ENCODE measurements at regions not wholly inside any gene's neighbourhood (a gene's known extent, or its start where the extent isn't known, plus 50 kb on each side); places are given as distances from the start of the nearest gene placed in this dataset.

DNA sequence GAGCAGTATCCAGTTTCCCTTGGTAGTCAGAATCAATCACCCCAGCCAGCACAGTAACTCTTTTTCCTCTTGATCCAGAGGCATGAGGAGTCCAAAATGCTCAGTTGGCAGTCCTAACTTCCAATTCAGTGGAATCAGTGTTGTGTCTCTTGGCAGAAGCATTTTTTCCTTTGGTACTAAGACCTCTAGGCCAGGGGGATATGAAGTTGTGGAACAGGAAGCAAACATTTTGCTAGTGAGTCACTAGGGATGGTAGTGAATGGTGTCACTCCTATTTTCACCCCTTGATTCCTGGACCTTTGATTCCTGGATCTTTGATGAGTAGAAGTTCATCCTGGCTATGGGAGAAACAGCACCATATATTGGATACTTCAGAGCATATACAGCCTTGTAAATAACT is 70.5 kb upstream of the ALDH1A3 start:
- Histone ChIP-seq H3K27ac (ENCODE audit: low read depth, low read length, severe bottlenecking) (no peak overlapping the region), H3K9me3 (ENCODE audit: control insufficient read depth, low read length) (peaks cover 8% of the 10 kb centered on the region), H3K4me1 (ENCODE audit: control insufficient read depth, insufficient read depth, low read length, poor library complexity, severe bottlenecking) (no peaks in the 10 kb centered on the region), H3K36me3 (ENCODE audit: control insufficient read depth, insufficient read depth, low read length) (no peaks in the 10 kb centered on the region), H3K4me3 (ENCODE audit: extremely low read depth, insufficient read depth, low read length, poor library complexity, severe bottlenecking) (no peak overlapping the region)

DNA sequence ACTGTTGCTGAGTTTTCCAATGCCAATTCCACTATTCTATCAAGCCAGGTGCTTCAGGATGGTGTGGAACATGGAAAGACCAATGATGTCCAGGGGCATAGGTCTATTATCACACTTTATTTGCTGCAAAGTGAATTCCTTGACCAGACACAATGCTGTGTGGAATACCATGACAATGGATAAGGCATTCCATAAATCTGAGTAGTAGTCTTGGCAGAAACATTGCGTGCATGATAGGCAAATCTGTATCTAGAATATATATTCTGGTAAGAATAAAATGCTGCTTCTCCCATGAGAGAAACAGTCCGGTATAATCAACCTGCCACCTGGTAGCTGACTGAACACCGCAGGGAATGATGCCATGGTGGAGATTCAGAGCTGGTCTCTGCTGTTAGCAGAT is 70.0 kb upstream of the ALDH1A3 start:
- Histone ChIP-seq H3K9me3 (ENCODE audit: control insufficient read depth, low read length) (peaks cover 9% of the 10 kb centered on the region), H3K27ac (ENCODE audit: low read depth, low read length, severe bottlenecking) (no peak overlapping the region)
- 100% methylated on average over 3 of the region's 3 CpGs; no CpG with 5 or more reads in 1 of the 2 experiments for WGBS, 2 experiments (ENCODE audit: insufficient coverage in 2 of 2)

DNA sequence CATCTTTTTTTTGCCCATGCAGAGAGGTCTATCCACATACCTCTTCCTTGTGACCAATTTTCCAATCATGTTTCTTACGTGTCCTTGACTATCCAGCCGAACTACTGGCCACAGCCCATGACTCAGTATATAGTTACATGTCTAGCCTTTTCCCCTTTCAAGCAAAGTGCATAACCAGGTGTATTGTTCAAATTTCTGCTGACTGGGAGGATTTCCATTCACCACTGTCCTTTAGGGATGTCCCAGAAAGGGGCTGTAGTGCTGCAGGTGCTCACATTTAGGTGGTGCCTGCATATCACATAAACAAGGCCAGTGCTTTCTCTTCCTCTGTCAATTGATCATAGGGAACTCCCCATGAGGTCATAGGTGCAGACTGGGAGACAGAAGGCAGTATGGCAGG is 69.4 kb upstream of the ALDH1A3 start:
- H3K9me3 ChIP-seq (ENCODE audit: control insufficient read depth, low read length) = peaks cover 9% of the 10 kb centered on the region
- H3K4me3 ChIP-seq (ENCODE audit: extremely low read depth, insufficient read depth, low read length, poor library complexity, severe bottlenecking) = no peak overlapping the region
- no peak overlapping the region for H3K27ac ChIP-seq (ENCODE audit: low read depth, low read length, severe bottlenecking)
- H3K4me1 ChIP-seq (ENCODE audit: control insufficient read depth, insufficient read depth, low read length, poor library complexity, severe bottlenecking) = no peaks in the 10 kb centered on the region
- no CpG with 5 or more reads among the region's 2 CpGs for WGBS, 2 experiments (ENCODE audit: insufficient coverage in 2 of 2)
- H3K36me3 ChIP-seq (ENCODE audit: control insufficient read depth, insufficient read depth, low read length) = no peaks in the 10 kb centered on the region

More for the DNA sequence above, 70.0 kb upstream of the ALDH1A3 start:
- Histone ChIP-seq H3K36me3 (ENCODE audit: control insufficient read depth, insufficient read depth, low read length) (no peaks in the 10 kb centered on the region), H3K4me1 (ENCODE audit: control insufficient read depth, insufficient read depth, low read length, poor library complexity, severe bottlenecking) (no peaks in the 10 kb centered on the region), H3K4me3 (ENCODE audit: extremely low read depth, insufficient read depth, low read length, poor library complexity, severe bottlenecking) (no peak overlapping the region)

DNA sequence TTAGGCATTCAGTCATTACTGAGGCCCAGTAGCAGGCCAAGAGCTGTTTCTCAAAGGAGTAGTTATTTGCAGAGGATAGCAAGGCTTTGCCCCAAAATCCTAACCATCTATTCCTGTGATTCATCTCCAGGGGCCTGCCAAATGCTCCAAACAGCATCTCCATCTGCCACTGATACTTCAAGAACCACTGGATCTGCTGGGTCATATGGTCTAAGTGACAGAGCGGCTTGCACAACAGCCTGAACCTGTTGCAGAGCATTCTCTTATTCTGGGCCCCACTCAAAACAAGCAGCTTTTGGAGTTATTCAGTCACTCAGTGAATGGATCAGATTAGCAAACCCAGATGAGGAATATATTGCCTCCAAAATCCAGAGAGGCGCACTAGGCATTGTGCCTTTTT is 68.8 kb upstream of the ALDH1A3 start:
- 86 to 100% methylated on average over 1 of the region's 2 CpGs for WGBS, 2 experiments (ENCODE audit: insufficient coverage in 2 of 2)
- no peak overlapping the region for H3K27ac ChIP-seq (ENCODE audit: low read depth, low read length, severe bottlenecking)
- H3K9me3 ChIP-seq (ENCODE audit: control insufficient read depth, low read length) = peaks cover 14% of the 10 kb centered on the region

DNA sequence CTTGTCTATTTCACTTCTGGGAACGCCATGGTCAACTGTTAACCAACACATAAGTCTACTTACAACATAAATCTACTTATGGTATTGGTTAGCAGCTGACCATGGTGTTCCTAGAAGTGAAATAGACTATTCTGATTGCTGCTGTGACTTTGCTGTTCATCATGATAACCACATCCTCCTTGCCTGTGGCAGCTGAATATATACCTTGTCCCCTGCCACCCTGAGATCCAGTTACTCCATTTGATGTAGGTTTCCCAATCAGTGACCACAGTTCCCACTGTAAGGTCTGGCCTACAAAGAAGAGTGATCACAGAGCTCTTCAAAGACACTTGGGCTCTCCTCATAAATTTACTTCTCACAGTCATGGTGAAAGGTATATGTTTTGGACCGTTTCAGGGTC is 66.8 kb upstream of the ALDH1A3 start:
- Histone ChIP-seq H3K9me3 (ENCODE audit: control insufficient read depth, low read length) (peaks cover 17% of the 10 kb centered on the region), H3K36me3 (ENCODE audit: control insufficient read depth, insufficient read depth, low read length) (no peaks in the 10 kb centered on the region), H3K27ac (ENCODE audit: low read depth, low read length, severe bottlenecking) (no peak overlapping the region), H3K4me3 (ENCODE audit: extremely low read depth, insufficient read depth, low read length, poor library complexity, severe bottlenecking) (no peak overlapping the region), H3K4me1 (ENCODE audit: control insufficient read depth, insufficient read depth, low read length, poor library complexity, severe bottlenecking) (no peaks in the 10 kb centered on the region)
- WGBS, 2 experiments (ENCODE audit: insufficient coverage in 2 of 2) = 88% methylated on average over 1 of the region's 2 CpGs; no CpG with 5 or more reads in 1 of the 2 experiments

More for the DNA sequence above, 68.8 kb upstream of the ALDH1A3 start:
- no peaks in the 10 kb centered on the region for H3K36me3 ChIP-seq (ENCODE audit: control insufficient read depth, insufficient read depth, low read length)
- H3K4me3 ChIP-seq (ENCODE audit: extremely low read depth, insufficient read depth, low read length, poor library complexity, severe bottlenecking) = no peak overlapping the region
- H3K4me1 ChIP-seq (ENCODE audit: control insufficient read depth, insufficient read depth, low read length, poor library complexity, severe bottlenecking) = no peaks in the 10 kb centered on the region

DNA sequence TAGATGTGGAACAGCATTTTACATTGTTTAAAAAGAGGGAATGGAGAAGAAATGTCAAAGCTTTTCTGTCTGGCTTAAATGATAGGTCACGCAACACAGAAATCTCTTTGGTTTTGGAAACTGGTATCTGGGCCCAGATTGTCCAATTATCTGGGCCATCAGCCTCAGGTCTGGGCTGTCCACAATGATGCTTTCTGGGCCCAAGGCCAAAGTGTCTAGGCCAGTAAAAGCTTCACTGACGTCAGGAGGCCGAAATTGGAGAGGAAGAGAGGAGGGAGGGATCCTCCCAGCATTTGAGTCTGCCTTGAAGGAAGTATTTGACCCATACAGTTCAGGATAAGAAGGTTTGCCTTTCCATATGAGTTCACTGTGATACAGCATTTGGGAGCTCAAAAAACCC is 60.7 kb upstream of the ALDH1A3 start:
- WGBS, 2 experiments (ENCODE audit: insufficient coverage in 2 of 2) = 96 to 100% methylated on average over 3 of the region's 3 CpGs
- Histone ChIP-seq H3K27ac (ENCODE audit: low read depth, low read length, severe bottlenecking) (no peak overlapping the region), H3K4me3 (ENCODE audit: extremely low read depth, insufficient read depth, low read length, poor library complexity, severe bottlenecking) (no peak overlapping the region), H3K36me3 (ENCODE audit: control insufficient read depth, insufficient read depth, low read length) (no peaks in the 10 kb centered on the region), H3K4me1 (ENCODE audit: control insufficient read depth, insufficient read depth, low read length, poor library complexity, severe bottlenecking) (no peaks in the 10 kb centered on the region), H3K9me3 (ENCODE audit: control insufficient read depth, low read length) (peaks cover 19% of the 10 kb centered on the region)

DNA sequence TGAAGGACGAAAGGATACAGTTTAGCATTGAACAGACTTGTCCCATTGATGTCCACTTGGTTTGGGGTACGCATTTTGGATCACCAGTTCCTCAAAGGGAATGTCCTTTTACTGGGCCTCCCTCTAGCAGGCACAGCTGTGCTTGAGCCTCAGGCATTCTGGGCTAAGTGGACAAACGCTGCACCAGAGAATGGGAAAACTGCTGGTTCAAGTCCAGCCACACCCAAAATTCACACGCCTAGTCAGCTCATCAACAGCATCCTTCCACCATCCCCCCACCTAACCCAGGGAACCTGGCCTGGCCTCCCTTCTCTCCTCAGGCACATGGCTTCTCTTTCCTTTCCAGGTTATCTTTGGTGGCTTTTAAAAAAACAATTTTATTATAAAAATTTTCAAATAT is 59.1 kb upstream of the ALDH1A3 start:
- H3K36me3 ChIP-seq (ENCODE audit: control insufficient read depth, insufficient read depth, low read length) = no peaks in the 10 kb centered on the region
- H3K4me3 ChIP-seq (ENCODE audit: extremely low read depth, insufficient read depth, low read length, poor library complexity, severe bottlenecking) = no peak overlapping the region
- H3K4me1 ChIP-seq (ENCODE audit: control insufficient read depth, insufficient read depth, low read length, poor library complexity, severe bottlenecking) = no peaks in the 10 kb centered on the region
- H3K27ac ChIP-seq (ENCODE audit: low read depth, low read length, severe bottlenecking) = no peak overlapping the region
- 53 to 63% methylated on average over 3 to 4 of the region's 4 CpGs for WGBS, 2 experiments (ENCODE audit: insufficient coverage in 2 of 2)
- H3K9me3 ChIP-seq (ENCODE audit: control insufficient read depth, low read length) = peaks cover 13% of the 10 kb centered on the region

DNA sequence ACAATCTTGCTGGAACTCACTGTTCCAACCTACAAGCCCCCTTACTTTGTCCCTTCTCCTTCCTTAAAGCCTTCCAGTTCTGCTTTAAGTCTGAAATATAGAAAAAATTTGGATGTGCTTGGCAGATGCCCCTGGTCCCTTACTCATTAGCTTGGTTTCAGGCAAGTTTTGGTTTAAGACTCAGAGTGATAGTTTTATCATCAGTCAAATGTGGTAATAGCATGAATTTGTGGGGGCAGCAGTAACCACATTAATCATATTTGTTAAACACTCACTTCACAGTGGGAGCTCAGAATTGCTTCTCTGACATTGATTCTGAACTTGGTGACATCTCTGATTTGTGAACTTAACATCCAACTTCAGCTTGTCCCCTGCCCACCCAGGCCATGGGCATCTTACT is 58.3 kb upstream of the ALDH1A3 start:
- Histone ChIP-seq H3K4me1 (ENCODE audit: control insufficient read depth, insufficient read depth, low read length, poor library complexity, severe bottlenecking) (no peaks in the 10 kb centered on the region), H3K9me3 (ENCODE audit: control insufficient read depth, low read length) (peaks cover 8% of the 10 kb centered on the region), H3K36me3 (ENCODE audit: control insufficient read depth, insufficient read depth, low read length) (no peaks in the 10 kb centered on the region), H3K4me3 (ENCODE audit: extremely low read depth, insufficient read depth, low read length, poor library complexity, severe bottlenecking) (no peak overlapping the region), H3K27ac (ENCODE audit: low read depth, low read length, severe bottlenecking) (no peak overlapping the region)

DNA sequence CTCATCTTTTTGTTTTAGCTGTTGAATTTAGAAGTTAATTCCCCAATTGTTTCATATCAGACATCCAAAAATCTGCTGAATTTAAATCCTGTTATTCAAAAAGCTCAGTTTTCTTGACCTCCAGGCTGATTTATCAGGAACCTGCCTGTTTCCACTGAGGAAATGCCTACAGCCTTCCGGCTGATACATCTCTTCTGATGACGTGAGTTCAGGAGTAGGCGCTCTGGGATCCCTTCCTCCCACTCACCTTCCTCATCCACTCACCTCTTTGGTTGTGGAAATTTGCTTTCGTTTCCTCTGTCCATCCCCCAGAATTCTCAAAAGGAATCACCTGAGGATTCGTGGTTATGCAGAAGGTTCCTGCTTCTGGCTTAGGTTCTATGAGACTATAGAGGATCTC is 55.4 kb upstream of the ALDH1A3 start:
- no peaks in the 10 kb centered on the region for H3K4me1 ChIP-seq (ENCODE audit: control insufficient read depth, insufficient read depth, low read length, poor library complexity, severe bottlenecking)
- H3K36me3 ChIP-seq (ENCODE audit: control insufficient read depth, insufficient read depth, low read length) = no peaks in the 10 kb centered on the region
- H3K4me3 ChIP-seq (ENCODE audit: extremely low read depth, insufficient read depth, low read length, poor library complexity, severe bottlenecking) = no peak overlapping the region
- no peak overlapping the region for H3K27ac ChIP-seq (ENCODE audit: low read depth, low read length, severe bottlenecking)
- peaks cover 13% of the 10 kb centered on the region for H3K9me3 ChIP-seq (ENCODE audit: control insufficient read depth, low read length)
- 79 to 93% methylated on average over 2 of the region's 5 CpGs for WGBS, 2 experiments (ENCODE audit: insufficient coverage in 2 of 2)

DNA sequence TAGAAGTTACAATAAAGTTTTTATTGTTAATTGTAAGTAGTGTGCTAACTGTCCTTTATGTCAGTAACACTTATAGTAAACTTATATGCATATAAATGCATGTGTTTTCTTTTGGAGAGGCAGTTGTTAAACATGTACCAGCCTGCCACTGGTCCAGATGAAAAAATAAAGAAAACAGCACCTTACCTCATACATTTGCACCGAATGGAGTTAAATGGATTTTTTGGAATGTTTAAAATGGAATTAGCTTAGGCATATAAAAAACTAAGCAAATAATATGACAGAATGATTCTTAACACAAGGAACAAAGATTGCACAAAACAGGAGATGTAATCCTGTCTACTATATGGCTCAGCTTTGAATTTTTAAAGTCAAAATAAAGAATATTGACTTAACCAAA is 50.2 kb upstream of the ALDH1A3 start:
- H3K9me3 ChIP-seq (ENCODE audit: control insufficient read depth, low read length) = peaks cover 5% of the 10 kb centered on the region
- no peak overlapping the region for H3K27ac ChIP-seq (ENCODE audit: low read depth, low read length, severe bottlenecking)
- no CpG with 5 or more reads among the region's 1 CpG for whole genome bisulfite sequencing, 2 experiments (ENCODE audit: insufficient coverage in 2 of 2)

More for the DNA sequence above, 50.2 kb upstream of the ALDH1A3 start:
- Histone ChIP-seq H3K4me3 (ENCODE audit: extremely low read depth, insufficient read depth, low read length, poor library complexity, severe bottlenecking) (no peak overlapping the region), H3K4me1 (ENCODE audit: control insufficient read depth, insufficient read depth, low read length, poor library complexity, severe bottlenecking) (no peaks in the 10 kb centered on the region), H3K36me3 (ENCODE audit: control insufficient read depth, insufficient read depth, low read length) (no peaks in the 10 kb centered on the region)

Data from mesodermal cell (in vitro differentiated cells).